ENCODE measurements at regions not wholly inside any gene's neighbourhood (a gene's known extent, or its start where the extent isn't known, plus 50 kb on each side); places are given as distances from the start of the nearest gene placed in this dataset.

DNA sequence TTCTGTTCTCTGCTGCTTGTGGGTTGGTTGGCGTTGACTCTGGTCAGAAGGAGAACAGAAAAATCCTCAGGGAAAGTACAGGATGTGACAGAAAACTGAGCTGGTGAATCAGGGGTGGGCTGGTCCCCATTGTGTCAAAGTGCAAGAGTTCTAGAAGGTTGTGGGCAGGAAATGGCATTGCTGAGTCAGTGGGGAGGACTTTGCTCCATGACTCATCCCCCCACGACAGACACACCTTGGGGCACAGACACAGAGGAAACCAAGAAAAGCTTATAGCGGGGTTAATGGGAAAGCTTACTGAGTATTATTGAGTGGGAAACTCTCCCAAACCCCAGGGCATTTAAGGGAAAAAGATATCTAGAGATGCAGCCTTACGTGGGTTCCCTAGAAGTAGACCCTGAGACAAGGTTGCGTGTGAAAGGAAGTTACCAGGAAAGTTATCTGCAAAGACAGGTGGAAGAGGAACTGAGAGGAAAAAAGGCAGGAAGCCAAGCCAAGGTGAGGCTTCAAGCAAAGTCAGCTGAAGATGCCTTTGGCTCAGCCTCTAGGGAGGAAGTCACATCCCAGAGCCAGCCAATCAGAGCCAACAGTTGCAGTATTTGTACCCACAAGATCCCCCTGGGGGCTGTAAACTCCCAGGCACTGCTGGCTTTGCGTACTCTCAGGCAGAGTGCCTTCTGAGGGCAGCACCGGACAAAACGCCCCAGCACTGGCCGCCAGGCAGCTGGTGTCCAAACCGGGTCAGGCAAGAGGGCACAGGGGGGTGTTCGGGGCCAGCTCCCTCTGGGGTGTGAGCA is 86.4 kb downstream of the FOXL1 start:
- DNase-seq = no peak

GRCh38 chr16:86665319-86665675 is 86.9 kb downstream of the FOXL1 start:
- DNase-seq = no peak

- DNase-seq = no peak
Measured at GRCh38 chr16:86665929-86666328, 87.6 kb downstream of the FOXL1 start.

- DNase-seq = no peak
Measured at GRCh38 chr16:86667035-86667434, 88.7 kb downstream of the FOXL1 start.

DNA sequence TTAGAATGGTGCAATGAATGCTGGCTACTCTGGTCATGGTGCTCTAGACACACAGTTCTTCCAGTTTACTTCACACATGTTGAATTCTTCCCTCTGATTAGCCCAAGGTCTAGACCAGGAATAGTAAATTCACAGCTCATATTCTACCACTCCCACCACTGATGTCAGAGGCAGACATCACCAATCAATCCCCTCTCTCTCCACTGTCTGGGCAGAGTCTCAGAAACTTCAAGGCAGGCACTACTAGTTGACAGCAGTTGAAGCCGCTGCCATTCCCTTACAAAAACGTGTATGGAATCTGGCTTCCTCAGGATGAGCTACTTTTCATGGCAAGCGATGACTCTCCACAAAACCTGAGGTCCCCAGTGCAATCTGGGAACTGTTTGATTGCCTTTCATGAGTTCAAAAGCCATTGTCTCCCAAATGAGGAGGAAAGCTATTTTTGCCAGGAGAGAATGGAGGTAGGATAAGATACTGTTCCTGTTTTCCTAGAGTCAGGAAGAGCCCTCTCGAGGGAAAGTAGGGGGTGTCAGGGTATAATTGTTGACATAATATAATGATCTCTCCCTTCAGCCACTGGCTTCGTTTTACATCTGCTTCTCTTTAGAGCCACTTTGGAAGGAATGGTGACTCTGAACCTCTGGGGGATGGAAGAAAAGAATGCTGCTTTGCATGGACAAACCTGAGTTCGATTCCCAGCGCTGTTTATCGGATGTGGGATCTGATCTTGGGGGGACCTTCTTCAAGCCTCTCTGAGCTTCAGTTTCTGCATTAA is 90.0 kb downstream of the FOXL1 start:
- no peak for DNase-seq

GRCh38 chr16:86669285-86669805 is 91.0 kb downstream of the FOXL1 start:
- no peak for DNase-seq

GRCh38 chr16:86669937-86670749 is 91.8 kb downstream of the FOXL1 start:
- no peak for DNase-seq

GRCh38 chr16:86670750-86671234 is 92.4 kb downstream of the FOXL1 start:
- no peak for DNase-seq

GRCh38 chr16:86671486-86672178 is 93.3 kb downstream of the FOXL1 start:
- DNase-seq = no peak

DNA sequence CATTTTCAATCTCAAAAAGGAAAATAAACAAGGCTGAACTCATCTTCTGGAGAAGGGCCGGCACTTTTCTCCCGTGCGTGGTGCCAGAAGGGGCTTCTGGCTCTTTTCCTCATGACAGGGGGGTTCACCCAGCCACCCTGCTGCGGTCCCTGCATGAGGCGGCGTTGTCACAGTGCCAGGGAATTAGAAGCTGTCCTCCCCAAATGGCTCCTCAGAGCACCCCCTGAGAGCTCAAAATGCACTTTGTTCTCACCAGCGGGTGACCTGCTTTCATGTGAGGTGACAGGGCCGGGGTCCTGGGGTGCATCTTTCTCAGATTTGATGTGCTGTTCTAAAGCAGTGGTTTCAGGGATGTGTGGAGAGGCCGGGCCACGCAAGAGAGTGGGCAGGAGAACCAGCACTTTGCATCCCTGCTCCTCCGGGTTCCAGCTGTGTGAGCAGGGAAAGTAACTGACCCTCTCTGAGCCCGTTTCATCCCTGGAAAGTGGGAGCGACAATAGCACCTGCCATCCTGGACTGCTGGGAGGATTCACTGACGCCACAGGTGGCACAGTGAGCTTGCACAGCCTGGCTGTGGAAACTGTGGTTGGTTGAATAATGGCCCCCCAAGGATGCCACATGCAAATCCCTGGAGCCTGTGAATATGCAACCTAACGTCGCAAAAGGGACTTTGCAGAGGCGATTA is 94.0 kb downstream of the FOXL1 start:
- no peak for DNase-seq

GRCh38 chr16:86673090-86673955 is 95.0 kb downstream of the FOXL1 start:
- DNase-seq = no peak

- no peak for DNase-seq
Measured at GRCh38 chr16:86673956-86674453, 95.7 kb downstream of the FOXL1 start.

- no peak for DNase-seq
Measured at GRCh38 chr16:86676254-86676670, 97.9 kb downstream of the FOXL1 start.

GRCh38 chr16:86679490-86679889 is 101.1 kb downstream of the FOXL1 start:
- DNase-seq = no peak

- DNase-seq = no peak
Measured at GRCh38 chr16:86680162-86680561, 101.8 kb downstream of the FOXL1 start.

- DNase-seq = no peak
Measured at GRCh38 chr16:86680661-86681030, 102.3 kb downstream of the FOXL1 start.

DNA sequence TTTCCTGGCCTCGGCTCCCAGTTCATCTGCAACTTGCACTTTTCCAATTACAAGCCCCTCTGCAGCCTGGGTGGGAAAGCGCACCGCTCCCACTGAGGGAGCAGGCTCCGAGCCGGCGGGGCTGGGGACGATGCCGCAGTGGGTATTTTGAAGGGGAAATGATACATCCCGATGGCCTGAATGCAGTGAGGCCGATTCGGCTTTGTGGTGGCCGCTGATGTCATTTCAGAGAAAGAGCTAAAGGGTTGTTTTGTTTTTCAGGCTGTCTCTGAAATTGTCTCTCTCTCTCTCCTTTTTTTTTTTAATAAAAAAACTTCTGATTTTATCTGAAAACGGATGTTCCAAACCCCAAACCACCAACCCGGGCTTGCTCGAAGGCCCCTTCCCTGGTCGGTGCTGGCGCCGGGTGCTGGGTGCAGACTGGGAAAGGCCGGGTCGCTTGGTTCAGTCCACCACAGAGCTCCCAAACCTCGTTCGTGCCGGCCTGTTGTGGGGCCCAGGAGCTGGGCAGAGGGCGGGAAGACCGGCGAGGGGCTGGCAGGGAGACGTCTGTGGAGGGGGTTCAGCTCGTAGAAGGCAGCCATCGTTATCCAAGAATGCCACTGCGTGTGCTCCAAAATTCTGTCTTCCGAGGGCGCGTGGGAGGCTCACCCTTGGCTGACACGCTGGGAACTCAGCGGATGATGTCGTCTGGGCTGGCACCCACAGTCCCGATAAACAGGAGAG is 102.8 kb downstream of the FOXL1 start:
- DNase-seq = no peak

- no peak for DNase-seq
Measured at GRCh38 chr16:86681757-86682106, 103.4 kb downstream of the FOXL1 start.

DNA sequence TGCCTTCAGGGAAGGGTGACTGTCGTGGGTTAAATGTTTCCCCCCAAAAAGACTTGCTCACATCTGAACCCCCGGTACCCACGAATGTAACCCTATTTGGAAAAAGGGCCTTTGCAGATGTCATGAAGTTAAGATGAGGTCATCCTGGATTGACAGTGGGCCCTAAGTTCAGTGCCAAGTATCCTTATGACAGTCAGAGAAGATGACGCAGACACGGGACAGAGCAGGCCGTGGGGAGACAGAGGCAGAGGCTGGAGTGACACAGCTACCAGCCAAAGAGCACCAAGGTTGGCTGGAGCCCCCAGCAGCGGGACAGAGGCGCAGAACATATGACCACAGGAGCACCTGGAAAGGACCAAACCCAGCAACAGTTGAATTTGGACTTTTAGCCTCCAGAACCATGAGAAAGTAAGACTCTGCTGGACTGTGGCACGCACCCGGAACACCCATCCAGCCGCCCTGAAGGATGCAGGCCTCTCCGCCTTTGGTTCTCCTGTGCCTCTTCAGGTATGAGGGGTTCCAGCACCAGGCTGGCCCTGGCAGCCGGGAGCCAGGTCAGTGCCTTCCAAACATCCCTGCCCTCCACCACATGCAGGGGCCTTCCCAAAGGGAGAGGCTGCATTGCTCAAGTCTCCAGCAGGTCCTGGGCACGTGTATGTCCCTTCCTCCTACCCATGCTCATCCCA is 104.0 kb downstream of the FOXL1 start:
- DNase-seq = no peak
